DOHH2 (cell line): ENCODE measurements at regions not wholly inside any gene's neighbourhood (a gene's known extent, or its start where the extent isn't known, plus 50 kb on each side); places are given as distances from the start of the nearest gene placed in this dataset.

Experiments
- CTCF ChIP-seq: fragments of 200-600 bp; sonication (generic); IDR thresholded peaks from one replicate; pipeline ENCODE4 v1.5.1; 2014; ENCODE audit warnings: antibody characterized with exemption, mild to moderate bottlenecking, low read depth, low read length; ENCODE audit not compliant: poor library complexity, severe bottlenecking
- EZH2phosphoT487 ChIP-seq: fragments of 200-600 bp; sonication (generic); IDR thresholded peaks from 2 replicates; pipeline ENCODE4 v1.6.1; 2017; ENCODE audit warnings: borderline replicate concordance, mild to moderate bottlenecking, antibody characterized with exemption, low read length, moderate library complexity, mixed read lengths

- no peak for TF ChIP-seq CTCF
- TF ChIP-seq EZH2phosphoT487: no peak
Observed at GRCh38 chr12:125983094-125983783, 918.0 kb downstream of the AACS start.
